K562 (cell line): ENCODE measurements at regions not wholly inside any gene's neighbourhood (a gene's known extent, or its start where the extent isn't known, plus 50 kb on each side); places are given as distances from the start of the nearest gene placed in this dataset.

Source experiments
- ELF1 ChIP-seq: fragments of 200-800 bp; sonication (Bioruptor generic); IDR thresholded peaks from 2 replicates; pipeline ENCODE4 v1.6.1; 2016; ENCODE audit warnings: missing genetic modification characterization, missing compliant biosample characterization
- MAX ChIP-seq: sonication (generic); formaldehyde crosslinking; IDR thresholded peaks from 2 replicates; pipeline ENCODE4 v1.9.0; 2022; ENCODE audit warnings: mild to moderate bottlenecking, missing genetic modification reagents
- ZNF609 ChIP-seq: sonication (generic); formaldehyde crosslinking; IDR thresholded peaks from 2 replicates; pipeline ENCODE4 v1.8.1; 2023; ENCODE audit warnings: missing genetic modification reagents, mild to moderate bottlenecking, borderline replicate concordance

DNA sequence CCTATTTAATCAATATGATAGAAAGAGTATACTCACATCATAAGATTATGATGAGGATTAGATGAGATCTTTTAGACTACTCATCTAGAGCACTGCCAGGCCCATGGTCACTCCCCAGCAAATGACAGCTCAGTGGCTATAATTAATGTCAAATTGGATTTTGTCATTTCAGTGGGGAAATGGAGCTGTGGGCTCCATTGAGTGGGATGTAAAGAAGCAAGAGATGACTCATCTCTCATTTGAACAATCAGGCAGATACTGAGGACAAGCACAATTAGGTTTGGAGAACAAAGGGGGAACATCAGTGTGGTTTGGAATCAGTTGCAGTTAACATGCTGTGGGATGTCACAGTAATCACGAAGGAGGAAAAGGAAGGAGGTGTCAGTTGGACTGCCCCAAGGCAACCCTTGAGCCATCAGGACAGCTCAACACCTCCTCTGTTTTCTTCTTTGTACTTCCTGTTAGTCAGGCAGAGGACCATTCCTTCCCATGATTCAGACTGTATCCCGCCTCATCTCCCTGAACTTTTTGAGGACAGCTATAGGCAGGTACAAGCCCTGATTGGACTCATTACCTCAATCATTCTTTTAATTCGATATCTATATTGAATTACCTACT, 473.7 kb upstream of the ISX start:
- TF ChIP-seq MAX (no peak), ZNF609 (no peak), ELF1 (tag) (no peak)
